NCI-H146 treated with DMSO at 0.1 percent for 48 hours (cell line): ENCODE measurements at regions not wholly inside any gene's neighbourhood (a gene's known extent, or its start where the extent isn't known, plus 50 kb on each side); places are given as distances from the start of the nearest gene placed in this dataset.

Source experiments
- DNase-seq: peaks from one replicate; lab custom pipeline; 2025; ENCODE audit not compliant: unreplicated experiment; lab: John Stamatoyannopoulos, UW

GRCh38 chrX:131764216-131764615 is 220.3 kb downstream of the OR13H1 start:
- no peak for DNase-seq

- no peak for DNase-seq
Measured at GRCh38 chrX:131778269-131779218, 234.7 kb downstream of the OR13H1 start.

- DNase-seq, result no peak
Measured at GRCh38 chrX:131779306-131779705, 235.4 kb downstream of the OR13H1 start.

GRCh38 chrX:131779741-131780140 is 235.9 kb downstream of the OR13H1 start:
- DNase-seq, result no peak

- DNase-seq, result no peak
Measured at GRCh38 chrX:131782646-131783045, 238.8 kb downstream of the OR13H1 start.

GRCh38 chrX:131783555-131784308 is 239.4 kb upstream of the STK26 start:
- no peak for DNase-seq

GRCh38 chrX:131789664-131790063 is 233.4 kb upstream of the STK26 start:
- DNase-seq, result no peak

- DNase-seq, result no peak
Measured at GRCh38 chrX:131791608-131792355, 231.3 kb upstream of the STK26 start.

GRCh38 chrX:131792356-131792749 is 230.7 kb upstream of the STK26 start:
- DNase-seq, result no peak

GRCh38 chrX:131792789-131793462 is 230.2 kb upstream of the STK26 start:
- DNase-seq, result no peak

GRCh38 chrX:131795442-131796229 is 227.5 kb upstream of the STK26 start:
- DNase-seq, result no peak

GRCh38 chrX:131801066-131801465 is 222.0 kb upstream of the STK26 start:
- no peak for DNase-seq

GRCh38 chrX:131801911-131802310 is 221.2 kb upstream of the STK26 start:
- no peak for DNase-seq

GRCh38 chrX:131802836-131803626 is 220.1 kb upstream of the STK26 start:
- no peak for DNase-seq

GRCh38 chrX:131812847-131813825 is 210.0 kb upstream of the STK26 start:
- DNase-seq, result no peak

GRCh38 chrX:131816551-131817136 is 206.5 kb upstream of the STK26 start:
- no peak for DNase-seq

GRCh38 chrX:131818297-131818936 is 204.7 kb upstream of the STK26 start:
- no peak for DNase-seq
